ENCODE measurements at regions not wholly inside any gene's neighbourhood (a gene's known extent, or its start where the extent isn't known, plus 50 kb on each side); places are given as distances from the start of the nearest gene placed in this dataset.

DNA sequence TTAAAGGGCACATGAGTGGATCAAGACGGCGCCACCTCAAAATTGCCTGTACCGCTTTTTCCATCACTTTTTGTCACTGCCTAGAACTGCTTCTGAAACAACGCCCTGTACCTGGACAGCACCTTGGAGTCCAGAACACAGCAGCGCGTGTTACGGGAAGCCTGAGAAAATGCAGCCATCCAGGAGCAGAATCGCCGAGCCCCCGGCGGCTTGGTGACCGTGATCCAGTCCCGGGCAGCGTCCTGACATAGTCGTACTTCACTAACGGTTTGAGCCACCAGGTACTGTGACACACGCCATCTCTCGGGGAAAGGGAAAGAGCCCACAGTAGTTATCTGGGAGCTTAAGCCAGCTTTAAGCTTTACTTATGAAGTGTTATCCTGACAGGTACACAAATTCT, 168.9 kb upstream of the SALL3 start:
- TF ChIP-seq, protein P1, sequence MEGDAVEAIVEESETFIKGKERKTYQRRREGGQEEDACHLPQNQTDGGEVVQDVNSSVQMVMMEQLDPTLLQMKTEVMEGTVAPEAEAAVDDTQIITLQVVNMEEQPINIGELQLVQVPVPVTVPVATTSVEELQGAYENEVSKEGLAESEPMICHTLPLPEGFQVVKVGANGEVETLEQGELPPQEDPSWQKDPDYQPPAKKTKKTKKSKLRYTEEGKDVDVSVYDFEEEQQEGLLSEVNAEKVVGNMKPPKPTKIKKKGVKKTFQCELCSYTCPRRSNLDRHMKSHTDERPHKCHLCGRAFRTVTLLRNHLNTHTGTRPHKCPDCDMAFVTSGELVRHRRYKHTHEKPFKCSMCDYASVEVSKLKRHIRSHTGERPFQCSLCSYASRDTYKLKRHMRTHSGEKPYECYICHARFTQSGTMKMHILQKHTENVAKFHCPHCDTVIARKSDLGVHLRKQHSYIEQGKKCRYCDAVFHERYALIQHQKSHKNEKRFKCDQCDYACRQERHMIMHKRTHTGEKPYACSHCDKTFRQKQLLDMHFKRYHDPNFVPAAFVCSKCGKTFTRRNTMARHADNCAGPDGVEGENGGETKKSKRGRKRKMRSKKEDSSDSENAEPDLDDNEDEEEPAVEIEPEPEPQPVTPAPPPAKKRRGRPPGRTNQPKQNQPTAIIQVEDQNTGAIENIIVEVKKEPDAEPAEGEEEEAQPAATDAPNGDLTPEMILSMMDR (IDR thresholded peaks at IDR 0.05) = no peak
- no peak for TF ChIP-seq POLR2A (IDR thresholded peaks at IDR 0.05)

Data from heart left ventricle (tissue), 13 donors.